CD4-positive, alpha-beta T cell treated with Interleukin-1 beta for 1 hour (primary cell): ENCODE measurements at regions not wholly inside any gene's neighbourhood (a gene's known extent, or its start where the extent isn't known, plus 50 kb on each side); places are given as distances from the start of the nearest gene placed in this dataset.
A peak's percentile ranks its signal among the peaks of the same experiment; 100 is the strongest.

Source experiments
- DNase-seq, 2 donors: peaks; one replicate each; pipeline ENCODE4 v3.0.0-alpha.2; 2020 to 2022

GRCh38 chr22:27557286-27558008 is 244.1 kb downstream of the MN1 start:
- no peak for DNase-seq

- no peak for DNase-seq
These were observed 242.7 kb downstream of the MN1 start for GRCh38 chr22:27558658-27559371.

- no peak for DNase-seq
These were observed 240.8 kb downstream of the MN1 start for GRCh38 chr22:27560781-27561180.

- no peak for DNase-seq
These were observed 240.2 kb downstream of the MN1 start for GRCh38 chr22:27561286-27561904.

- DNase-seq: no peak
These were observed 236.8 kb downstream of the MN1 start for GRCh38 chr22:27564806-27565205.

- DNase-seq: no peak
These were observed 235.0 kb downstream of the MN1 start for GRCh38 chr22:27566602-27567001.

GRCh38 chr22:27568265-27568664 is 233.3 kb downstream of the MN1 start:
- DNase-seq: no peak

- no peak for DNase-seq
These were observed 229.9 kb downstream of the MN1 start for GRCh38 chr22:27571463-27572277.

- DNase-seq: no peak
These were observed 229.3 kb downstream of the MN1 start for GRCh38 chr22:27572278-27572666.

- DNase-seq: no peak
These were observed 228.1 kb downstream of the MN1 start for GRCh38 chr22:27573280-27574001.

GRCh38 chr22:27574002-27574366 is 227.6 kb downstream of the MN1 start:
- no peak for DNase-seq

GRCh38 chr22:27574651-27575050 is 226.9 kb downstream of the MN1 start:
- no peak for DNase-seq

- no peak for DNase-seq
These were observed 226.2 kb downstream of the MN1 start for GRCh38 chr22:27575348-27575747.

- no peak for DNase-seq
These were observed 225.1 kb downstream of the MN1 start for GRCh38 chr22:27576413-27576812.

- DNase-seq: no peak
These were observed 224.6 kb downstream of the MN1 start for GRCh38 chr22:27576815-27577573.

GRCh38 chr22:27577574-27577969 is 224.0 kb downstream of the MN1 start:
- DNase-seq: no peak

GRCh38 chr22:27578937-27579617 is 222.5 kb downstream of the MN1 start:
- no peak for DNase-seq

- DNase-seq: peak in 1 of 2 donors; percentile 1
These were observed 221.2 kb downstream of the MN1 start for GRCh38 chr22:27580311-27580897.

- no peak for DNase-seq
These were observed 220.3 kb downstream of the MN1 start for GRCh38 chr22:27581236-27581635.

- DNase-seq: no peak
These were observed 219.9 kb downstream of the MN1 start for GRCh38 chr22:27581688-27582087.

GRCh38 chr22:27583856-27584255 is 217.7 kb downstream of the MN1 start:
- no peak for DNase-seq
